Medulla oblongata (tissue), 1 donor: ENCODE measurements at regions not wholly inside any gene's neighbourhood (a gene's known extent, or its start where the extent isn't known, plus 50 kb on each side); places are given as distances from the start of the nearest gene placed in this dataset.

Experiments
- DNase-seq: peaks from one replicate; pipeline ENCODE4 v3.0.0-alpha.2; 2015; ENCODE audit errors: extremely low spot score

DNA sequence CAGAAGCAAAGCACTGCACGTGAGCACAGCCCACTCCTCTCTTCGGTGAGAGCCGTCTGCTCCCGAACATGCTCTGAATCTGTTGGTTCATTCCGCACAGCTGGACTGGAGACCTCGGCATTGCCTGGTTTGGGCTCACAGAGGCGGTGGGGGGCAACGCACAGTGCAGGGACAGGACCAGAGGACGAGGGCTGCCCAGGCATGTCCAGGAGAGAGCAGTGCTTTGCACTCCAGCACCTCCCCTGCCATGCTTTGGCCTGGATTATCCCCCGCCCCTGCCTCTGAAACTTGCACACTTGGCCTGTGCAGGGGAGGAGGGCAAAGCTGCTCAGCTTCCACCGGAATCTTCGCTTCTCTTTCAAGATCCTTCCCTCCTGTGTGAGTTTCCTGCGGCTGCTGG lies 536.5 kb downstream of the BRD1 start:
- DNase-seq, result no peak

DNA sequence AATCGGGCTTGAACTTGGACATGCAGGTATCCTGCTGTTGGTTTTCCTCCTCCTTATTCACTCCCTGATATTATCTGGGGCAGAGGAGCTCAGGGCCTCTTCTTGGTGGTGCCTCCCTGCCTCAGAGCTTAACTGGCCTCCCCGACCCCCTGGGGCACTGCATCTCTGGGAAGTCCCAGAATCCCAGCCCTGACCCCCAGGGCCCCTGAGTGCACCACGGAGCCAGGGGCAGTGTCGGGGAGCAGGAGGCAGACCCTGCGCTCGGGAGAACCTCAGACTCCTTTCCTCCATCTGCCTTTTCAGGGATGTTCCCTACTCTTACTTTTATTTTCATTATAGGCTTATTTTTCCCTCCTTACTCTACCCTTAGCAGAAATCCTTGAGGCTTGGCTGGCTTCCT lies 537.0 kb downstream of the BRD1 start:
- DNase-seq, result no peak

DNA sequence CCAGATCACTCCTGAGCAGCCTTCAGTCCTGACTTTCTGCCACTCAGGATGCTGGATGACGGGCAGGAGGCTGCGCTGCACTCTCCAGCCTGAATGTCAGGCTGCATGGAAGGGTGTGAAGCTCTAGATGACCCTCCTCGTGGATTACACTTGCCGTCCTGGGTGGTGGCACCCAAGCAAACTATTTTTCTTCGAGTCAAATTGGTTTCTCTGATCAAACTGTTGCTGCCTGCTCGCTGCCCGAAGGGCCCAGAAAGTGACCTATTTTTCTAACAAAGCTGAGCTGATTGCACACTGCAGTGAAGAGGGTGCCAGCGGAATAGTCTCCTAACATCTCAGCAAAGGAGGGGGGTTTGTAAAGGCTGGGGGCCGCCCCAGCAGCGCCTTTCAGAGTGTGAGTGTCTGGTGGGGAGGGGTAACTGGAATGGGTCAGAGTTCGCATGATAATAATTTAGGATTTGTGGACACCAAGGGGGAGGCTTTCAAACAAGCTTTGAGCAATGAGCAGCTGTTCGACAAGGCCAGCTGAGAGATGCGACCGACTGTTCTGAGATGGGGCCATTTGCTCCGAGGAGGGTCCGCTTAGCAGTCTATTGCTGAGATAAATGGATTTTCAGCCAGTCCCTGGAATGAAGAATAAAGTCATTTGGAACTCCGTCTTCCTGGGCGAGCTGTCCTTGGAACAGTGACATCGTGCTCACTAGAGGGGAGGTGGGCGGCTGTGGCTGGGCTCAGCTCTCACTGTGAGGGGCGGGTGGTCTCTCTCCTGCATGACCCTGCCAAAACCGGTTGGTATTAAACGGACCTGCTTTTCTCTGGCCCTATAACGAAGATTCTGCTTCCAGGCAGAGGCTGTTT lies 537.6 kb downstream of the BRD1 start:
- no peak for DNase-seq

- no peak for DNase-seq
Observed at GRCh38 chr22:49286181-49286760, 541.4 kb downstream of the BRD1 start.

- DNase-seq, result no peak
Observed at GRCh38 chr22:49284931-49285330, 542.7 kb downstream of the BRD1 start.

GRCh38 chr22:49284056-49284784 lies 543.5 kb downstream of the BRD1 start:
- no peak for DNase-seq

DNA sequence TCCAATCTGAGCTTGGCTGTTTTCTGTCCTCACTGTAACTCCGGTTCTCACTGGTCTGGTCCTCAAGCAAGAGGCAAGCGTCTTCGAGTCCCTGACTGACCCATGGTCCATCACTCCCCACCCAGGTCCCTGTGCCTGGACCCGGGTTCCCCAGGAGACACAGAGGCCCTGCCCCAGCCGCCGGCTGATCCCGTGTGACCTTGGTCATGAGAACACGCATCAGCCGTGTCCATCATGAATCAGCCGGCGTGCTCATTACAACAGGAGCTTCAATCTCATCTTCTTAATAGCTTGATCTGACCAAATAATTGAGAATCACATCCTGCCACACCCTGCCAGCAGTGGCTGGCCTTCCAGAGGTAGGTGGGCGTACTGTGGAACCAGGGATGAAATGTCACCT lies 545.1 kb downstream of the BRD1 start:
- no peak for DNase-seq

GRCh38 chr22:49281467-49282340 lies 546.0 kb downstream of the BRD1 start:
- no peak for DNase-seq

DNA sequence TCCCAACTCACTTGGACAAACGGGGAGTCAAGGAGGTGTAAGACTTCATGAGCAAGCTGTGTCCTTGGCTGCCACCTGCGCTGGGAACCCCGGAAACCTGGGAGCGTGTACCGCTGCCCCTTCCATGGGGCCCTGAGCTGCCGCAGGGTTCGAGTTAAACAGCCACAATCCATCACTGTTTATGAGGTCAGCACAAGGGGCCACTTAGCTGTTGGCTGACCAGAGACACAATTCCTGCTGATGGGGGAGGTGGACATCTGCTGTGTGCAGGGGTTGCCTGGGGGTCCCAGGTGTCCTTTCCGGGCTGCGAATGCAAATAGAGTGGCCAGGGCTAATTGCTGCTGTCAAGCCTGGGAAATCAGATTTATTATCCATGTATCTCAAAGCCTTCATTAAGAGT lies 549.3 kb downstream of the BRD1 start:
- DNase-seq, result no peak

DNA sequence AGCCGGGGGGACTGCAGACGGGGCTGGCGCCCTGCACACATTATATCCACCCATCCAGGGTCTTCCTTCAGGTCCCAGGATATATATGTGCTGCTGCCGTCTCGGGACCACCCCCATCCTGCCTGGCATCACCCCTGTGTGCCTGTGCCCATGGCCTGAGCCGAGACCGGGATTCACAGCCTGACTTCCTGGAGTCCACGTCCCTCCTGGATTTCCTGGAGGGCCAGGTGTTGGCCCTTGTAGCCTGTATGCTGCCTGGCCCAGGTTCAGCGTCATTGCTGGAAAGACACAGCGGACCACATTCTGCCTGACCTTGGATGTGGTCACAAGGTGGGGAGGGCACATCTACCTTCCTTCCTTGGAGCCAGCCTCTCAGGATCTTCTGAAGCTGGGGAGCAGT lies 551.1 kb downstream of the BRD1 start:
- DNase-seq, result no peak

GRCh38 chr22:49274754-49275380 lies 552.8 kb downstream of the BRD1 start:
- no peak for DNase-seq

GRCh38 chr22:49272546-49273125 lies 555.0 kb downstream of the BRD1 start:
- DNase-seq, result no peak

- no peak for DNase-seq
Observed at GRCh38 chr22:49271831-49272230, 555.8 kb downstream of the BRD1 start.

DNA sequence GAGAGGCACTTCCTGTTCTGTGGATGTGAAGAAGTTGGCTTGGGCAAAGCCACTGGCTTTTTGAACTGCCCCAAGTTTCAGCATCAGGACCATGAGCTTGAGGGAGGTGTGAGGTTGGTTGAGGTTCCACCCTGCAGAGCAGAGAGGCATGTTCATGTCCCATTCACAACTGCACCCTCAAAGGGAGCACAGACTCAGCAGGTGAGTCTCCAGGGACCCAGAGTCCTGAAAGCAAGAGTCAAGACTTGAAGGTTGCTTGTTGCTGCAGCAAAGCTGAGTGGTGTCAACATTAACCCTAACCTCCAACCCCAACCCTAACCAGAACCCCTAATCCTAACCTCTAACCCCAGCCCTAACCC lies 556.3 kb downstream of the BRD1 start:
- DNase-seq, result no peak

DNA sequence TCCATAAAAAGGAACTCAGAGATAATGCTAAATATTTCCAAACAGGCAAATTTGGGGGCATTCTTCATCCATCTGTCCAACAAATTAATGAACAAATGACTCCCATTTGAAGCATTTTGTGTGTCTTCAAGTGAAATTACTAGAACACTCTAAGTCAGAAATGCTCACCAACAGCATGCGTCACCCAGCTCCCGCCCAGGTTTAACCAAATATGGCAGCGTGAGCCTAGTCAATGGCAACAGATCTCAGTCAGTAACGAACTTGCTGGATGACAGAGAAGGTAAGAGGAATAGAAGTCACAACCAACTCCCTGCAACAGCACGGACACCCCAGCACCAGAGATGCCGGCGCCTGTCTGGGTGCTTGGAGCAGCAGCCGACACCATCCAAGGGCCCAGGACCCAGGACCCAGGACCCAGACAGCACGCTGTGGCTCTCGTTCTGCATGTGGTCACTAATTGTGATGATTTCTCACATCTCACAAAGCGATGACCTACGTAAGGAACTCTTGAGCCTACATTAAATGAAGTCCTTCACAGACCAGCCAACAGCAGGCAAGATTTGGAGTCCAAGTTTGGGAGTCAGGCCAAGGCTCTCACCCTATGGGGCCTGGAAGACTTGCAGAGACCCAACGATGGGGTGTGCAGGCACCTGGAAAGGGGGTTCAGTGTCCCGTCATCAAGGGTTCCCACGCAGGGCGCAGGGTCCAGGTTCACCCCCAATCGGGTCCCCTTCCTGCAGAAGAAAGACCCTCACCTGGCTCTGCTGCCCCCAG lies 556.9 kb downstream of the BRD1 start:
- no peak for DNase-seq

- no peak for DNase-seq
Observed at GRCh38 chr22:49269928-49270327, 557.7 kb downstream of the BRD1 start.

DNA sequence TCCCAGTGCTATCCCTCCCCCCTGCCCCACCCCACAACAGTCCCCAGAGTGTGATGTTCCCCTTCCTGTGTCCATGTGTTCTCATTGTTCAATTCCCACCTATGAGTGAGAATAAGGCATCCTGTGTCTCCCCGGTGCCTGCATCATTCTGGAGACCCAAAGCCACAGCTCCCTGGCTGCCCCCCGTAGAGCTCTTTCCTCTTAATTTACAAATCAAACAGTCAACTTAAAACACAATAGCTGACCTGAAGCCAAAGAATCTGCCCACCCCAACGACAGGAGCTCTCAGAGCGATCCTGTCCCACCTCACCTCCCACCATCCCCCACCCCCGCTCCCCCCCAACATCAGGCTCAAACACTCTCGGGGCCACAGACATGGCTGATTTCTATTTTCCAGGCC lies 558.3 kb downstream of the BRD1 start:
- DNase-seq, result no peak

DNA sequence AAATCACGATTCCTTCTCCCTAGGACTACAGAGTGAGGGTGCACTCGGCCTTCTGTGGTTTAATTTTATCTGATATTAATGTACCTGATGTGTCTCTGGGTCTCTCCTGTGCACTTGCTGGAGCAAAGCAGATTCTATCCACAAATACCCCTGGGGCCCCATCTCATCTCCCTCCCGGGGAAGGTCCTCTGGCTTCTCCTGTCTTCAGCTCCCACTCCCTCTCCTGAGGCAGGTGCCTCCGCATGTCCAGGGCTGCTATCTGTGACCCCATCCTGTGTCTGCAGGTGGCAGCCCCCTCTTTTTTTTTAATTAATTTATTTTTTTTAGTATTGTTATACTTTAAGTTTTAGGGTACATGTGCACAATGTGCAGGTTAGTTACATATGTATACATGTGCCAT lies 558.7 kb downstream of the BRD1 start:
- no peak for DNase-seq

- no peak for DNase-seq
Observed at GRCh38 chr22:49267996-49268395, 559.7 kb downstream of the BRD1 start.
